GM19328 (cell line): ENCODE measurements at regions not wholly inside any gene's neighbourhood (a gene's known extent, or its start where the extent isn't known, plus 50 kb on each side); places are given as distances from the start of the nearest gene placed in this dataset.
"Not testable (repeated sequence)": the region's sequence is repeated elsewhere in the genome, so short reads cannot be mapped to it uniquely, and the experiment has no call there.

ENCODE experiments used
- ATAC-seq: cut with Tn5 transposase; IDR thresholded peaks from one replicate; pipeline ENCODE4 v1.9.1; 2021; ENCODE audit warnings: mild to moderate bottlenecking, moderate library complexity; ENCODE audit not compliant: unreplicated experiment

DNA sequence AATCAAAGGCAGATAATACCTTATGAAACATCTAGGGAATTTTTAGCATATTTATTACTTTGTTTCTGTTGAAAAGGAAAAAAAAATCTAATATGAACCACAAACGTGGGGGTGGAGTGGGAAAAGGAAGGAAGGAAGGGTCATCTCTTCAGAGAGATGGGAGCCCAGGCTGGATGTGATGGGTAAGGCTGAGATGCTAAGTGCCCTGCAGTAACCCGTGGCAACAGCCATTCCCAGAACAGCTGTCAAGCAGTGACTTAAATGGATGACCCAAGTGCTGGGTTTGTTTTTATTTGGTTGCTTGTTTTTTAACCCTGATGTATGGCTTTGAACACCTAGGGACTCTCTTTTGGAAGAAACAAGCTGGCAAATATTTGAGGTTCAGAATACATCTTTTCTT, 50.7 kb upstream of the KLF7 start:
- ATAC-seq: no peak

DNA sequence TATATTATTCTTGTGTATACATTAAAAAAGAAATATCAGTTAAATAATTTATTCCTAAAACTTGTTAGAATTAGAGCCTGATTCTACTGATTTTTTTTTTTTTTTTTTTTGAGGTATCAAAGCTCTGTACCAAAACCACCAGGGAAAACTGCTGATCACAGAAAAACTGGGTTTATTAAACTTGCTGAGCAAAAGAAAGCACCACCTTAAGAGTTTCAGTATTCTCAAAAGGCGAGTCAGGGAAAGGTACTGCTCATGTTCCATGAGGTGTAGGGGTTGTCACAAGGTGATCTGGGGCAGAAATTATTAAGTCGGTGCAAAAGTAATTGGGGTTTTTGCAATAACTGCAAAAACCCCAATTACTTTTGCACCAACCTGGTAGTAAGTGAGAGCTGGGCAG, 51.7 kb upstream of the KLF7 start:
- no peak for ATAC-seq

DNA sequence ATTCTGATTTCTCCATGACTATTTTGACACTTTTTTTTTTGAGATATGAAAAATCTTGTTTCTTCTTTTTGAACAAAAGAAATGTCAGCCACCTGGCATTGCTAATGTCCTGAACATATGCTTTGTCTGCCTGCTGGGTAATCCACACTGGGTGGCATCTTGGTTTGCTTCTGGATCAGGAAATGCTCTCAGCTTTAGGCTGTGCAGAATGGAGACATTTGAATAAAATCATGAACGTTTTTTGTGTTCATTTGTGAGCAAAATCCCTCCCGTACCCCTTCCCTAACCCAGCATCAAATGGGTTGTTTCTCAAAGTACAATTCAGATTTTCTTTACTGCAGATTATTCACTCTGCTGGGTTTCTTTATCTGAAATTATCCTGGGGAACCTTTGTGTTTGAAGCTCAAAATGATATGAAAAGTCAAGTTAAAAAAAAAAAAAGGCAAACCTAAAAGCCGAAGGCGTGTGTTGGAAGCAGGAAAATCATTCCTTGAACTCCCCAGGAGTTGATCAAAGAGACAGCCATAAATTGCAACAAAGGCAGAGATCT, 53.4 kb upstream of the KLF7 start:
- no peak for ATAC-seq

DNA sequence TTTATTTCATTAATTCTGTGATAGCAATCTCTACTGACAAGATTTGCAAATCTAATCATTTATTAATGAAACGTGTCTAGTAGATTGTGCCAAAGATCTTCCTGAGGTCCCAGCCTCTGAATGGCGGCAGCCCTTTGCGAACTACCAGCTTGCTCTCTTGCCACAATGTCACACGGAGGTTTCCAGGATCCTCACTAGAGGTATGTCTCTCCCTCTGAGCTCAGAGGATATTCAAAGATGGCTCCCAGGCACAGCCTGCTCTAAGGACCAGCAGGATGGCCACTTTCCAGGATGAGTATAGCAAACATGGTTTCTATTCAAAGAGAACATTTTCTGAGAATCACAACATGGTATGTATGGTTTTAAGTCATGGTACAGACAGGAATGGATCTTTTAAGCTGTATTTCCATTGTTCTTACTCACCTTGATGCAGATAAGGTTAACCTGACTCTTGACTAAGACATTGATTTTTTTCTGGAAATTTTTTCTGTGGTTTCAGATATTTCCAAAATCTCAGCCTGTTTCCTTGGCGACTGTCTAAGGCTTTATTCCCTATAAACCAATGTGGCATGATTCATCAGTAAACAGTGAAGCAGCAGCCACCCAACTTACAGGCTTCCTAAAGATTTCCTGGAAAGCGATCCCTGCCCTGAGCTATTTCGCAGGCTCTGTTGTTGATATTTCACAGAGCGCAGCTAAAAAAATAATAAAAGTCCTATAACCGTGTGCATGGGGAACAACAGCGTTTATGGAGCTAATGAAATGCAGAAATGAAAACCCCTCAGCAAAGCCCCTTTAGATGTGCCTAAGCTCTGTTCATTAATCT, 54.1 kb upstream of the KLF7 start:
- ATAC-seq: no peak

DNA sequence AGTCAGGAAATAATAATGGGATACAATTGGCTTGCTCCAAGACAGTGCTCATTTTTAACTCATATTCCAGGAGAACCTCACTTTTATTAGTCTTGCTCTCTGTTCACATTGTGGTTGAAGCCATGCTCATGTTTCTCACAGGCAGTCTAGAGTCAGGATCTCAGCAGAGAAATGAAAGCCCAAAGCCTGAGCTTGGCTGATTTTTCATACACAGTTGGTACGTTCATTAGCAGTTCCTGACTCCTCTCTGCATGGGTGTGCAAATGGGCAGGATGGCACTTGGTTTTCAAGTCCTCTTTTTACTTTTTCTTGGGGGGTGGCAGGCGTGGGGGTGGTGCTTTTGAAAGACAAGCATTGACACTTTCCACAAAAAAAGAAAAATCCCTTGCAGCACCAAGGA, 56.0 kb upstream of the KLF7 start:
- ATAC-seq: no peak

DNA sequence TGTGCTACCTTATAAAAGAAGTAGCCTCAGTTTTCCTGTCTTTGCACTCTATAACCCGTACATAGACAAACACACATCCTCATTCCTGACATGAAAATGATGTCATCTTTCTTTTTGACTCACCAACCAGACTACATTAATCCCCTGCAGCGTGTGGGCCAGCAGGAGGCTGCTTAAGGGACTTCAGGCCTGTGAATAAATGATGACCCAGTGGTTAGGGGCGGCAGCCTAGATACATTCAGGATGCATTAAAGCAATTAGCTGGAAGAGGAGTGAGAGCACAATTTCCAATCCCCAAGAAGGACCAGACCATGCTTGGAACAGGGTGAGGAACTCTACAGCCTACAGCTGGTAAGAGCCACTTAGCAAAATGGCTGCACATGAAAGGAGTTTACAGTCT, 57.3 kb upstream of the KLF7 start:
- peak; percentile 76 for ATAC-seq

DNA sequence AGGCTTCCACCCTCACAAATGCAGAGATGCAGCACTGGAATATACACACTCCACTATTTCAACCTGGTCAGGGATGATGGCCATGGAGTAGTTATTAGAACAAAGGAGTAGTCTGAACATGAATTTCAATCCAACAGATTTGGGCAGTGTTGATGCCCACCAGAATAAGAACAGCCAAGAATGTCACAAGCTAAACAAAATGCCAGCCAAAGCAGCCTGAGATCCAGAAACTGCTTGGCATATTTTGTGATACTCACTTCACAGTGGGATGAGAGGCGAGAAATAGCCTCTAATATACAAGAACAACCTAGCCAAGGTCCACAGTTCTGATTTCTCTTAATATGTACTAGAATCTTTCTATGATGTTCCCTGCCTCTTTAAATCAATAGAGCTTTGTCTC, 58.6 kb upstream of the KLF7 start:
- no peak for ATAC-seq

DNA sequence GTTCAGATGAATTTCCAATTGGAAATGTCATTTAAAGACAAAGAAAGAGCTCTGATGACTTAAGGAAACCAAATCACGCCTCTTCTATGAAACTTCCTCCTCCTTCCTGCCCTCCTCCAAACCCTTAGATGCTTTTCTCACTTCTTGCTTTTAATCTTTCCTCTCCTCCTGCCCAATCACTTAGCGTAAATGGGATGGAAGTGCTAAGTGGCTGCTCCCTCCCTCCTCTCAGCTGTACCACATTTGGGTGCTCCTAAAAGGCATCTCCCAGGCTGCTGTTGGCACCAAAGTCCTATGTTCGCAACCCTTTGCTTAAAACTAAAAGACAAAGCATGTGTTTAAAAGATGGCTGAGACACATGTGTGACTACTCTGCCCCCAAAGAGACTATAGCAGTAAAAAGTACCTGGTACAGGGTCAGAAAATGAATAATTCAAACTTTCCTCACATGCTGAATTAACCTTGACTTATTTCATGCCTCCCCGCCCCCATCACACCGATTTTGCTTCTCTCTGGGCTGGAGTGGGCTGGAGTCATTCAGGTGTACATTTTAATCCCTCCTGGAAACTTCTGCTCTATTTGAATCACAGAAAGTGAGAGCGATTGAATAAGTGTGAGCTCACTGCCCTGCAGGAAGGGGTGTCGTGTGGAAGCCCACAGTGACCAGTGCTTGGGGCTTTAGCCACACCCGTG, 59.2 kb upstream of the KLF7 start:
- ATAC-seq: no peak

DNA sequence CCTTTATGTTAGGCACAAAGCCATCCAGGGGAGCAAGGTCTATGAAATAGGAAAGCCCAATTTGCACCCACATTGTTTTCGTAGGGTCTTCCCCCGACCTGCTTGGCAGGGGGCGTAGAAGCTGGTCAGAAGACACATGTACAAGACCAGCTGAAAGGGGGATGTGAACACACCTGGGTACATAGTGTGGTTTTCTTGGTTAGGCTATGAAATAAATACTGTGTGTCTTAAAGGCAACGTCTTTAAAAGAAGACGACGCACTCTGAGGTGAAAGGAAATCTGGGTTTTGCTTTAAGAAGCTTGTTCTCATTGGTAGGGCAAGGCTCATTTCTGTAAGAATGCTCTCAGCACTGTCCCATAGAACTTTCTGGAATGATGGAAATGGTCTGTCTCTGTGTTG, 60.0 kb upstream of the KLF7 start:
- no peak for ATAC-seq

DNA sequence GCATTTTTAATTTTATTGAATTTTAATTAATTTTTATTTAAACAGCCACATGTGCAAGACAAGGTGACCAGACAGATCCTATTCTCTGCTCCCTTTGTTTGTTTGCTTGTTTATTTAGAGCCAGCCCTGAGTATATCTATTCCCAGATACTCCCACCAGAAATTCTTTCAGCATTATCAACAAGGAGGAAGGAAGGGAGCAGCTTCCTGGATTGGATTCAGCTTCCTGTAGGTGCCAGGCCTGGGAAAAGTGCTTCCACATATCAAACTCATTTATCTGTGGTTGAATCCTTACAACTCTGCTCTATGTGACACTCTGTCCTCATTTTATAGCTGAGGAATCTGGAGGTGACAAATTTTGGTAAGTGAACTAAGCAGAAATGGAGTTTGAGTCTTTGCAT, 60.5 kb upstream of the KLF7 start:
- no peak for ATAC-seq

DNA sequence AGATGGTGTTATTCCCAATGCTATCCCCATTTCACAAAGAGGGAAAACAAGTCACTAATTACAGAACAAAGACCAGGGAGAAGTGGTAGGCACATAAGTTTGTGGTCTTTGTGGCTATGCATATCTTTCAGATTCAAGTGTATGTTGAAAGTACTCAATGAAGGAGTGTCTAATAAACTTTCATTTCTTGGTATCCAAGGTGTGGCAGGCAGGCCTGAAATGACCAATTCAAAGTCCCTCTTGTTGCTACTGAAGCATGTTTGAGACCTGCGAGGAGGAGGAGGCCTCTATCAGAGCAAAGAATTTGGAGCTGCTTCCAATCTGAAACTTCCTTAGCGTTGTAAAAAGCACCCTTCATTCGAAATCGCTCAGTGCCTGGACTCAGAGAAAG, 60.9 kb upstream of the KLF7 start:
- no peak for ATAC-seq

DNA sequence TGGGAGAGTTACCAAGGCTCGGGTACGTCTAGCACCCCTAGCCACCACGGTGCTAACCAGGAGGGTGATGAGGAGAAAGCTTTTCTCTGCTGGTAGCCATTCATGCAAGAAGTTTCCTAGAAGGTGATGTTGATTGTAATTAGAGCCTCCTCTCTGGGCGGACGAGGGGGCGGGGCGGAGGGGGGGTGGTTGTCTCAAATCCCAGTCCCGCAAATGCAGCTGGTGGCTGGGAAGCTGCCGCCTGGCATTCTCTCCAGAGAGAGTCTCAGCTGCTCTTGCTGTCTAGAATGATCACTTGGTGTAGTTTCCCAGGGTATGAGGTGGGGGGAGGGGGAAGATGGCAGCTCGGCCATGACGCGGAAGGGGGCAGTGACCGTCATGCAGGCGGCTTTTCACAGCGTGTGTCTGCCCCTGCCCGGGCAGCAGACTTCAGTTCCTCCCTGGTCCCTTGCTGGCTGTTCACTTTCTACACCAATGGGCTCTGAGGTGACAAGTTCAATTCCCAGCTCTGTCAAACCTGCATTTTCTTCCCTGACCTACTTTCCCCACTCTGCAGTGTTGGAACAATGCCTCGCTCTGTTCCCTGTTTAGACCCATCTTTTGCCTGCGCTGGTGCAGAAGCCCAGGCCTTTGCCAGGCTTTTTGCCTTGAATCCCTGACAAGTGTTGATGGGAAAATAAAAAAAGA, 61.5 kb upstream of the KLF7 start:
- no peak for ATAC-seq

DNA sequence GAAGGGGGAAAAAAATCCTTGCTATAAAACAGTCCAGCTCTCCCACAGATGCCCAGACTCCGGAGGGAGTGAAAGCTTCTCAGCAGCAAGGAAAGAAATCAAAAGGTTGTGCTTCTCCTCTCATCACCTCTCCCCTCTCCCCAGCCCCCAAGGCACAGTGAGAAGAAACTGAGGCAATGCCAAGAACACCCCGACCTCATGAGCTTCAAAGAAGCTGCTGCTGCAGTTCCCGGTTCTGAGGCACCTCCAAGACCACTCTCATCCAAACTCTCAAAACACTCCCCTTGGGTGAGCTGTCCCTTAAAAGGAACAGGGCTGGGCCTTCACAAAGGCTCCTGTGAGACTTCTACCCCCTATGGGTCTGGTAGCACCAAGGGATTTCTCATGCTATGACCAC, 62.0 kb upstream of the KLF7 start:
- no peak for ATAC-seq

DNA sequence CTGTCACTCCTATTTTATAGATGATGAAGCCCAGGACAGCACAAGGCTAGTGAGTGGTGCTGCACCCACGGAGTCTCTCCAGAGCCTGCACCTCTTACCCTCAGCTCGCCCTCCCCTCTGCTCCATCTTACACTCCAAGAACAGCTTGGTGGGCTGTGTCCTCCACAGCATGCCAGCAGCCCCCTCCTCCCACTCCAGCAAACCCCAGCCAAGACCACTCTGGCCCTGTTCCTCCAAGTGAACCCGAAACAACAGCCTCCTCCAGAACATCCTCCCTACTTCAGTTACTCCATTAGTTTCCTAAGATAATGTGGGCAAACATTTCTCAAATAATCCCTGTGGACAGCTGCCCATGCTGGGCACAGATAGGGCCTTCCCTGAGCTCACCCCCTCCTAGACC, 62.7 kb upstream of the KLF7 start:
- no peak for ATAC-seq

DNA sequence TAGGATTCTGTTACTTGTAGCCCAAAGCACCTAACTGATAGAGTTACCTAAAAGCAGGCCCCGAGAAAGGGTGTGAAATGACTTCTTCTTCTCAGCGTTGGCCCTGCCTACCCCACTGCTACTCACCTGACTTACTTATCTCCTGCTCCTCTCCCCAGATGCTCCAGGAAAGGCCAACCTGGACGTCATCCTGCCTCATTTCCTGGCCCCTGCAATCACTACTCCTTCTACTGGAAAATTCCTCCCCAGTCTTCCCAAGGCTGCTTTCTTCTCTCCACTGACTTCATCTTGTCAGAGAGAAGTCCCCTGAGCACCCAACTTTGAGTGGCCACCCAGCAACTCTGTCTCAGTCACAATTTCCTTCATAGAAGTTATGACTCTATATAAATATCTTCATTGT, 63.4 kb upstream of the KLF7 start:
- no peak for ATAC-seq

DNA sequence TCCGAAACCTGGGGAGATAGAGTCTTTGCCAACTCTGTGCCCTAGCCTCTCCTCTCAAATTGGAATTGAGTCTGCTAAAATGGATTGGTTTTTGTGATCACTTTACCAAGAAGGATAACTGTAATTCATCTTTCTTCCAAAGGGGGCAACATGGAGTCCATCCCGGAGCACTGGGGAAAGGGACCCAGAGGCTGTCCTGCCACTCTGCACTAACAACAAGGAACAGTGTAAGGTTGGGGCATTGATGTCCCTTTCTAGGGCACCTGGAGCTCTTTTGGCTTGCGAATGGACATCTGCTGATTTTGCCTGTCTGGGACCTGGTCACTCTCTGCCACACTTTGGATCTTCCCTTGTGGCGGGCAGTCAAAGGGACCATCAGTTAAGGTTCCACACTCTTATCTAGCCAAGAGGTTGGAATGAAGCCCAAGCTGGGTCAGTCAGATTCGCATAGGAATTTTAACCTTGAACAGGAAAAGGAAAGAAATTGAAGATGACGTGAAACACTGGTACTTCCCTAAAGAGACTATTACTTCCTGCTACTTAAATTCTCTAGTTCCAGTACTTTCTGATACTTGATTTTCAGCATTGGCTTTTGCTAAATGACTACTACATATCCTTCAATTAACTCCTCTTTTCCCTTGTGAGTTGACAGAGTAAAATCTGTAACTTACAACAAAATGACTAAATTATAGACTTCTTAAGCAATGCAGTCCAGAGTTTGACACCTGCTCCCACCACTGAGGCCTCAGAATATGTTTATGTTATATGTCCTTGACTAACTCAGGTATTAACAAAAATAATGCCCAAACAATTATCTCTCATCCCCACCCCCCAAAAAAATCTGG, 64.7 kb upstream of the KLF7 start:
- ATAC-seq: no peak

DNA sequence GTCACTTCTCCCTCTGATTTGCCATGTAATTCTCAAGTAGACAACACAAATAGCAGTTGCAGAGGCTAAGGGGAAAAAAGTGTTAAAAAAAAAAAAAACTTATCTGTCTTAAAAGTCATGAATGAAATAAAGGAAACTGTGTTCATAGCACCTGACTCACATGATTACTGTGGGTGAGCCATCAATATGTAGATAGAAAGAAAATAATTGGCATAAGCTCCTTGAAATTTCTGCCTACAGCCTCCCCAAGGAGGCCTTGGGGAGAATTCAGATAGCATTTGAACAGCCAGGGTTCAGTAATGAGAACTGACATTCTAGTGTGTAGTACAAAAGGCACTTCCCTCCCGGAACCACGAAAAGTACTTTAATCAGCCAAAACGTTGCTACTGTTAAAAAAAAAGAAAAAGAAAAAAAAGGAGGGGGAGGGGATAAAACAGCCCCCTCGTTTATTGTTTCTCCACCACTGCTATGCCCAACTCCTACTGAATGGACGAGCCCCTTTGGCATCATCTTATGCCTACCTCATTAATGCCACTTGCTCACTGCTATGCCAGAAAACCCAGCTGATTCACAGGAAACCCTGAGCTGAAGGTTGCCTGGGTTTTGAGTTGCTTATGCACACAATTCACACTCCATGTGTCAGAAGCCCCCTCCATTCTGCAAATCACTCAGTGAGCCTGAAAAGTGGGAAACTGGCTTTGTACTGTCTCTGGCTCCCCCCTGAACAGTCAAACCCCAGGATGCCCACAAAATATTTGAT, 65.5 kb upstream of the KLF7 start:
- no peak for ATAC-seq

DNA sequence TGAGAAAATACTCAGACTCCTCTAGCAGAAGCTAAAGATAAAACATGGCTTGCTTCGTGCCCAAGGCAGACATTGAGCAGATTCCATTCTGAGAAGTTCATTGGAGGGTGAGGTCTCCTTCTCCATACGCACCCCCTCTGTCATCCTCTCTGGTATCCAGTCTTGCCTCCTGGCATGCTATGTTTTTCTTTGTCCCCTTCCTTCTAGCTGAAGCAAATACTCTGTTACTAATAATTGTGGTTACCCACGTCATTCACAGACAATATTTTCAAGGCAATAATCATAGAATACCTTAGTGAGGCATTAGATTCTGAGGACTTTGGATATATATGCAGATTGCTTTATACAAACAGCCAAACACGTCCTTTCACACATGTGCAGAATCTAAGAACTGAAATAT, 66.2 kb upstream of the KLF7 start:
- ATAC-seq: no peak

DNA sequence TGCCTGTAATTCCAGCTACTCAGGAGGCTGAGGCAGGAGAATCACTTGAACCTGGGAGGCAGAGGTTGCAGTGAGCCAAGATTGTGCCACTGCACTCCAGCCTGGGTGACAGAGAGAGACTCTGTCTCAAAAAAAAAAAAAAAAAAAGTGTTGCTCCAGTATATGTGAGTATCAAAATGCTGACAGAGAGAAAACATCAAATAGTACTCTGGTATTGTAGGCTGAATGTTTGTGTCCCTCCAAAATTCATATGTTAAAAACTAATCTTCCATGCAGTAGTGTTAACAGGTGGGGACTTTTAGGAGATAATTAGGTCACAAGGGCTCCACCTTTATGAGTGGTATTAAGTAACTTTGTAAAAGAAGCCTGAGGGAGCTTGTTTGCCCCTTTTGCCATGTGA, 67.4 kb upstream of the KLF7 start:
- not testable (repeated sequence) for ATAC-seq

DNA sequence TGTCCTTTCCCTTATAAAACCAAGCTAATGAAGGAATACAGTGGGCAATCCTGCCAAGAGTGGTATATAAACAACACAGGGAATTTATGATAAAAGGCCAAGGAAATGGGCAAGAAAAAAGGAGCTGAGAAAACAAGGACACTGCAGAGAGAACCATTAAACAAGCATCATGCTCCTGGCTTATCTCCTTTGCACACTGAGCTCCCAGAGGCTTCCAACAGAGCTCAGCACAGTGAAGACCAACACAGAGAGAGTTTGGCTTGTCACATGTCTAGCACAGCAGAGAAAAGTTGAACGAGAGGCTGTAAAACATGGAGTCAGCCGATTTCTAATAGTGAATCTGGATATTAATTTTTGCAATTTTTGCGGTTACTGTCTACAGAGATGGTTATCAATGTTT, 68.0 kb upstream of the KLF7 start:
- ATAC-seq: no peak
